ENCODE measurements at regions not wholly inside any gene's neighbourhood (a gene's known extent, or its start where the extent isn't known, plus 50 kb on each side); places are given as distances from the start of the nearest gene placed in this dataset.
"Not testable (repeated sequence)": the region's sequence is repeated elsewhere in the genome, so short reads cannot be mapped to it uniquely, and the experiment has no call there.

GRCh38 chr7:42650701-42651100 is 261.2 kb downstream of the C7orf25 start:
- no peak for DNase-seq (ENCODE audit: low read depth)
- no peak for TF ChIP-seq CTCF (conservative IDR thresholded peaks at IDR 0.05; ENCODE audit: low read depth, low read length)
- no peak overlapping the region for H3K4me3 ChIP-seq (ENCODE audit: low read depth, low read length)

- H3K4me3 ChIP-seq (ENCODE audit: low read depth, low read length) = no peak overlapping the region
- DNase-seq (ENCODE audit: low read depth) = no peak
- TF ChIP-seq CTCF (conservative IDR thresholded peaks at IDR 0.05; ENCODE audit: low read depth, low read length) = no peak
Measured at GRCh38 chr7:42650171-42650570, 261.7 kb downstream of the C7orf25 start.

- no peak for DNase-seq (ENCODE audit: low read depth)
- no peak for TF ChIP-seq CTCF (conservative IDR thresholded peaks at IDR 0.05; ENCODE audit: low read depth, low read length)
- H3K4me3 ChIP-seq (ENCODE audit: low read depth, low read length) = no peak overlapping the region
Measured at GRCh38 chr7:42645906-42646305, 266.0 kb downstream of the C7orf25 start.

GRCh38 chr7:42642699-42643098 is 269.2 kb downstream of the C7orf25 start:
- TF ChIP-seq CTCF (conservative IDR thresholded peaks at IDR 0.05; ENCODE audit: low read depth, low read length) = no peak
- no peak for DNase-seq (ENCODE audit: low read depth)
- H3K4me3 ChIP-seq (ENCODE audit: low read depth, low read length) = no peak overlapping the region

- peak; percentile 22 for TF ChIP-seq CTCF (conservative IDR thresholded peaks at IDR 0.05; ENCODE audit: low read depth, low read length)
- no peak overlapping the region for H3K4me3 ChIP-seq (ENCODE audit: low read depth, low read length)
- no peak for DNase-seq (ENCODE audit: low read depth)
Measured at GRCh38 chr7:42639930-42640329, 271.9 kb downstream of the C7orf25 start.

- DNase-seq (ENCODE audit: low read depth); H3K4me3 ChIP-seq (ENCODE audit: low read depth, low read length): not testable (repeated sequence)
Measured at GRCh38 chr7:42636380-42636779, 275.5 kb downstream of the C7orf25 start.

GRCh38 chr7:42628054-42628453 is 283.8 kb downstream of the C7orf25 start:
- DNase-seq (ENCODE audit: low read depth) = no peak
- no peak for TF ChIP-seq CTCF (conservative IDR thresholded peaks at IDR 0.05; ENCODE audit: low read depth, low read length)
- H3K4me3 ChIP-seq (ENCODE audit: low read depth, low read length) = no peak overlapping the region

GRCh38 chr7:42627626-42628025 is 284.2 kb downstream of the C7orf25 start:
- no peak overlapping the region for H3K4me3 ChIP-seq (ENCODE audit: low read depth, low read length)
- DNase-seq (ENCODE audit: low read depth) = no peak
- TF ChIP-seq CTCF (conservative IDR thresholded peaks at IDR 0.05; ENCODE audit: low read depth, low read length) = no peak

Data from epithelial cell of proximal tubule (primary cell).